ENCODE measurements at regions not wholly inside any gene's neighbourhood (a gene's known extent, or its start where the extent isn't known, plus 50 kb on each side); places are given as distances from the start of the nearest gene placed in this dataset.

DNA sequence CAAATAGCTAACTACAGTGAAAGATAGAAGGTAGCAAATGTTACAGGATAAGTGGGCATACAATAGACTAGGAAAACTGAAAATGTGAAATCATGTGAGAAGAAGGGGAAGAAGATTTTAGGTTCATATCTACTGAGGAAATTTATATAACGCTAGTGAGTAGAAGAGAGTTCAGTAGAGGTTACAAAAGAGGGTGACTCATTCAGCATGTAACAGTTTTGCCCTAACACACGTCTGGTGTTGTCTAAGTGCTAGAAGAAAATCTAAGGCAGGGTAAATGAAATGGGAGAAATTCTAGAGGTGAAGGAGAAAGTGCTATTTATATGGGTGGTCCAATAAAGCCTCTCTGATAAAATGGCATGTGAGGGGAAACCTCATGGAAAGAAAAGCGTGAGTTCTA, 731.4 kb upstream of the POT1 start:
- TF ChIP-seq CTCF (IDR thresholded peaks at IDR 0.05), result no peak

DNA sequence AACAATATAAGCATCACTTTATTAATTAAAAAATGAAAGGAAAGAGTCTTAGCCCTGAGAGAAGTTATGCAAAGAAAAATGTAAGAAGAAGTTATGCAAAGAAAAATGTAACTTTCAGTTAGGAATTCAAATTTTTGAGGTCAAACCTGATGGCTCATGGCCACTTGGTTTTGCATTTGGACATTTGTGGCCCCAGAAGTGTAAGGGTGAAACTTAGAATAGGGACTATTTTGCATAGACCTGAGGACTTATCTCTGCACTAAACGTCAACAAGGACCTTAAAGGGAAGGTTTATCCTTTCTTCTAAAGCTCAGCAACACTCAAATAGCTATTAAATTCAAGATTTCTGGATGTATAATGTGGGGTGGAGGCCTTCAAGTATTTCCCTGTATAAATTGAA, 724.5 kb upstream of the POT1 start:
- TF ChIP-seq CTCF (IDR thresholded peaks at IDR 0.05), result no peak

- TF ChIP-seq CTCF (IDR thresholded peaks at IDR 0.05), result no peak
These were observed 722.4 kb upstream of the POT1 start for GRCh38 chr7:125651823-125652528.

GRCh38 chr7:125648543-125648942, 718.9 kb upstream of the POT1 start:
- TF ChIP-seq CTCF (IDR thresholded peaks at IDR 0.05), result no peak

DNA sequence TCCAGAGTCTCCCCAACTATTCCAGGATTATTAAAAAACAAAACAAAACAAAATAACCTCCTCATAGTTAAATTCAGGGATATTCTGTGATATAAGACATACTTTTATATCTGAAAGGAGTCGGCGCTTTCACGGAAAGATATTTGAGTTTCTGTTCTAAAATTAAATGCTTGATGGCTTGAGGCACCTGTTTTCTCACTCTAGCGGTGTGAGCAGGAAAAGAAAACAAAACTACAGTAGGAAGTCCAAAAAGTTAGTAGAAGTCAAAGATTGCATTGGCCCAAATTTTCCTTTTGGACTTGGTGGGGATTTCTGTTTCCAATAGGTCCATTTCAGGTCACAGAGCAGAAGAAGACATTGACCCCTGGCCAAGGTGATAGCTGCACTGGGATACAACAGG, 716.1 kb upstream of the POT1 start:
- TF ChIP-seq CTCF (IDR thresholded peaks at IDR 0.05), result no peak

DNA sequence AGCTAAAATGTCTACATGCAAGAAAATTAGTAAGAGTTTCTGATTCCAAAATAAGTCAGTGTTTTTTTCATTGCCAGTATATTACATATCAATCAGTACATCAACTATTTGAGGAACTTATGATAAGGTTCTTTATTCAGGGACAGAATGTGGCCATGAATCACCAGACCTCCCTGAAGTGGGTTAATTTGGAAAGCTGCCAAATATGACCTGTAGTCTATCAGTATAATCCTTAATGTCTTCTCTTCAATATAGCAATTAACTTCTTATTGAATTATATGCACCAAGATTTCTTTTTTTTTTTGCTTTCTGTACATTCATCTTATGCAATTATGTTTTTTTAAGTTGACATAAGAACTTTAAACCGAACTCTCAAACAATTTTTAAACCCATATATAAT, 714.5 kb upstream of the POT1 start:
- TF ChIP-seq CTCF (IDR thresholded peaks at IDR 0.05), result no peak

GRCh38 chr7:125643302-125643701, 713.7 kb upstream of the POT1 start:
- no peak for TF ChIP-seq CTCF (IDR thresholded peaks at IDR 0.05)

GRCh38 chr7:125641884-125642283, 712.3 kb upstream of the POT1 start:
- no peak for TF ChIP-seq CTCF (IDR thresholded peaks at IDR 0.05)
